Peyer's patch (tissue), 4 donors: ENCODE measurements at regions not wholly inside any gene's neighbourhood (a gene's known extent, or its start where the extent isn't known, plus 50 kb on each side); places are given as distances from the start of the nearest gene placed in this dataset.

ENCODE experiments used
- DNase-seq, 3 donors: peaks; one replicate each; pipeline ENCODE4 v3.0.0-alpha.2; 2017 to 2019
- H3K27ac ChIP-seq, 4 donors: fragments of 200-600 bp; sonication (generic); one replicate each; pipeline ENCODE4 v1.5.1; 2016 to 2019
- H3K27me3 ChIP-seq, 2 donors: fragments of 200-600 bp; sonication (generic); one replicate each; pipeline ENCODE4 v1.5.1; 2019
- H3K36me3 ChIP-seq, 3 donors: fragments of 200-600 bp; sonication (generic); one replicate each; pipeline ENCODE4 v1.5.1; 2016 to 2019
- H3K4me1 ChIP-seq, 4 donors: fragments of 200-600 bp; sonication (generic); one replicate each; pipeline ENCODE4 v1.5.1; 2016 to 2019
- H3K4me3 ChIP-seq, 4 donors: fragments of 200-600 bp; sonication (generic); 1 replicate in 3 of 4; 2 replicates in 1 of 4; pipeline ENCODE4 v1.5.1; 2016 to 2019; ENCODE audit warnings: mild to moderate bottlenecking in 1 of 4
- H3K9me3 ChIP-seq, 4 donors: fragments of 200-600 bp; sonication (generic); one replicate each; pipeline ENCODE4 v1.5.1; 2016 to 2019; ENCODE audit warnings: mild to moderate bottlenecking in 1 of 4
- CTCF ChIP-seq, 6 experiments: fragments of 450-650 bp in 4 of 6; fragments of 200-600 bp in 2 of 6; sonication (generic) in 1 of 6; IDR thresholded peaks; one replicate each; pipeline ENCODE4 v1.5.1; 2017 to 2019; ENCODE audit warnings: antibody characterized with exemption in 6 of 6, mild to moderate bottlenecking in 3 of 6, moderate library complexity in 1 of 6
- POLR2A ChIP-seq, 2 donors: fragments of 450-650 bp; IDR thresholded peaks; one replicate each; pipeline ENCODE4 v1.5.1; 2017; ENCODE audit warnings: antibody characterized with exemption in 2 of 2, mild to moderate bottlenecking in 2 of 2, moderate library complexity in 2 of 2

- Histone ChIP-seq H3K27me3 (no peaks in the 10 kb centered on the region), H3K27ac (no peak overlapping the region), H3K36me3 (no peaks in the 10 kb centered on the region), H3K4me1 (no peaks in the 10 kb centered on the region), H3K9me3 (no peaks in the 10 kb centered on the region), H3K4me3 (no peak overlapping the region)
- DNase-seq, result no peak
- no peak for TF ChIP-seq CTCF (IDR thresholded peaks at IDR 0.05)
- TF ChIP-seq POLR2A (IDR thresholded peaks at IDR 0.05), result no peak
Observed at GRCh38 chr3:7874116-7874515, 627.5 kb upstream of the LMCD1 start.

- Histone ChIP-seq H3K4me3 (no peak overlapping the region), H3K36me3 (no peaks in the 10 kb centered on the region), H3K9me3 (no peaks in the 10 kb centered on the region), H3K27ac (no peak overlapping the region), H3K27me3 (no peaks in the 10 kb centered on the region), H3K4me1 (no peaks in the 10 kb centered on the region)
- TF ChIP-seq CTCF (IDR thresholded peaks at IDR 0.05) (no peak), POLR2A (IDR thresholded peaks at IDR 0.05) (no peak)
- no peak for DNase-seq
Observed at GRCh38 chr3:7875925-7876324, 625.7 kb upstream of the LMCD1 start.

GRCh38 chr3:7876741-7877297 is 624.8 kb upstream of the LMCD1 start:
- DNase-seq, result no peak
- H3K9me3 ChIP-seq, result no peaks in the 10 kb centered on the region
- H3K4me1 ChIP-seq, result no peaks in the 10 kb centered on the region
- no peaks in the 10 kb centered on the region for H3K36me3 ChIP-seq
- H3K27ac ChIP-seq, result no peak overlapping the region
- TF ChIP-seq CTCF (IDR thresholded peaks at IDR 0.05), result no peak
- TF ChIP-seq POLR2A (IDR thresholded peaks at IDR 0.05), result no peak
- no peaks in the 10 kb centered on the region for H3K27me3 ChIP-seq
- H3K4me3 ChIP-seq, result no peak overlapping the region

- Histone ChIP-seq H3K27ac (no peak overlapping the region), H3K4me1 (no peaks in the 10 kb centered on the region), H3K27me3 (no peaks in the 10 kb centered on the region), H3K4me3 (no peak overlapping the region), H3K9me3 (no peaks in the 10 kb centered on the region), H3K36me3 (no peaks in the 10 kb centered on the region)
- no peak for DNase-seq
- TF ChIP-seq POLR2A (IDR thresholded peaks at IDR 0.05), result no peak
- TF ChIP-seq CTCF (IDR thresholded peaks at IDR 0.05), result no peak
Observed at GRCh38 chr3:7877312-7877711, 624.3 kb upstream of the LMCD1 start.

- no peaks in the 10 kb centered on the region for H3K27me3 ChIP-seq
- TF ChIP-seq POLR2A (IDR thresholded peaks at IDR 0.05), result no peak
- TF ChIP-seq CTCF (IDR thresholded peaks at IDR 0.05), result no peak
Observed at GRCh38 chr3:7879572-7879971, 622.1 kb upstream of the LMCD1 start.

GRCh38 chr3:7881946-7882345 is 619.7 kb upstream of the LMCD1 start:
- no peaks in the 10 kb centered on the region for H3K4me1 ChIP-seq
- no peak for DNase-seq
- H3K4me3 ChIP-seq, result no peak overlapping the region
- no peak overlapping the region for H3K27ac ChIP-seq
- H3K36me3 ChIP-seq, result no peaks in the 10 kb centered on the region
- TF ChIP-seq POLR2A (IDR thresholded peaks at IDR 0.05), result no peak
- no peak for TF ChIP-seq CTCF (IDR thresholded peaks at IDR 0.05)
- no peaks in the 10 kb centered on the region for H3K9me3 ChIP-seq
- no peaks in the 10 kb centered on the region for H3K27me3 ChIP-seq

More at GRCh38 chr3:7879572-7879971, 622.1 kb upstream of the LMCD1 start:
- no peaks in the 10 kb centered on the region for H3K9me3 ChIP-seq
- no peaks in the 10 kb centered on the region for H3K36me3 ChIP-seq
- no peak for DNase-seq
- H3K4me1 ChIP-seq, result no peaks in the 10 kb centered on the region
- no peak overlapping the region for H3K4me3 ChIP-seq
- no peak overlapping the region for H3K27ac ChIP-seq
